Psoas muscle (tissue), 7 donors: ENCODE measurements at regions not wholly inside any gene's neighbourhood (a gene's known extent, or its start where the extent isn't known, plus 50 kb on each side); places are given as distances from the start of the nearest gene placed in this dataset.
"Not testable (repeated sequence)": the region's sequence is repeated elsewhere in the genome, so short reads cannot be mapped to it uniquely, and the experiment has no call there.

Source experiments
- ATAC-seq, 4 donors: fragments of 200-7000 bp; cut with Tn5 transposase; one replicate each; pipeline ENCODE4 v1.9.1; 2020; ENCODE audit warnings: moderate library complexity in 3 of 4, mild to moderate bottlenecking in 2 of 4
- DNase-seq, 2 donors: peaks; one replicate each; pipeline ENCODE4 v3.0.0-alpha.2; 2020
- H3K27ac ChIP-seq: fragments of 200-600 bp; one replicate; pipeline ENCODE4 v1.8.0; 2022
- H3K27me3 ChIP-seq, 3 donors: fragments of 200-600 bp in 1 of 3; one replicate each; pipeline versions ENCODE4 v1.6.1 to v1.8.0; 2013 to 2022; ENCODE audit warnings: low read length in 2 of 3, mild to moderate bottlenecking in 2 of 3, moderate library complexity in 1 of 3; ENCODE audit not compliant: insufficient read depth in 3 of 3
- H3K36me3 ChIP-seq, 2 donors: fragments of 200-600 bp in 1 of 2; one replicate each; pipeline versions ENCODE4 v1.6.1 to v1.8.0; 2013 to 2022; ENCODE audit warnings: low read depth in 1 of 2, mild to moderate bottlenecking in 1 of 2, moderate library complexity in 1 of 2; ENCODE audit not compliant: insufficient read depth in 1 of 2
- H3K4me1 ChIP-seq: fragments of 200-600 bp; one replicate; pipeline ENCODE4 v1.8.0; 2022
- H3K4me3 ChIP-seq: fragments of 200-600 bp; one replicate; pipeline ENCODE4 v1.8.0; 2022; ENCODE audit warnings: mild to moderate bottlenecking
- H3K9me3 ChIP-seq: fragments of 200-600 bp; one replicate; pipeline ENCODE4 v1.8.0; 2022
- CTCF ChIP-seq: fragments of 200-600 bp; IDR thresholded peaks from one replicate; pipeline ENCODE4 v1.8.0; 2022; ENCODE audit warnings: antibody characterized with exemption
- WGBS, 3 donors: extraction: QIAGEN DNeasy Blood & Tissue Kit; methylation state at CpG; one replicate each; pipeline versions ENCODE4 v1.1.6 to v1.1.7; 2013; 5-methylcytosine and 5-hydroxymethylcytosine counted together
- intact Hi-C, 2 donors: fragments of 100-400 bp; cut with DNase I; formaldehyde crosslinking; loops; one replicate each; pipeline versions ENCODE4 v1.11.0 to v1.14.2; 2022
- donor health status: healthy with polysubstance abuse.
- donor health status: DM: no; HTN: no; CAD: no; lungs with moderate emphysema.
- donor health status: Bipolar disorder and iron deficiency.
- donor health status: healthy.
- donor health status: DM: yes; HTN: yes; CAD: no.
- donor health status: DM: no; HTN: no; CAD: no.
- donor health status: DM: yes; HTN: yes; CAD: no.

GRCh38 chr7:136452949-136453348, 415.5 kb upstream of the CHRM2 start:
- Histone ChIP-seq H3K36me3 (no peaks in the 10 kb centered on the region), H3K4me1 (no peaks in the 10 kb centered on the region), H3K27ac (no peak overlapping the region), H3K9me3 (no peaks in the 10 kb centered on the region), H3K27me3 (no peaks in the 10 kb centered on the region), H3K4me3 (no peak overlapping the region)
- no peak for DNase-seq
- no peak for TF ChIP-seq CTCF
- 81 to 90% (median 84%) methylated on average over 3 of the region's 3 CpGs for whole genome bisulfite sequencing, 3 donors
- intact Hi-C loops = no loop called here
- ATAC-seq = no peak

- Histone ChIP-seq H3K36me3 (no peaks in the 10 kb centered on the region), H3K27ac (no peak overlapping the region), H3K4me1 (no peaks in the 10 kb centered on the region), H3K9me3 (no peaks in the 10 kb centered on the region), H3K27me3 (no peaks in the 10 kb centered on the region), H3K4me3 (no peak overlapping the region)
- ATAC-seq (no peak), DNase-seq (no peak)
- intact Hi-C loops = no loop called here
- no peak for TF ChIP-seq CTCF
Observed at GRCh38 chr7:136446751-136447150, 421.7 kb upstream of the CHRM2 start.

GRCh38 chr7:136441835-136442234, 426.6 kb upstream of the CHRM2 start:
- H3K4me3 ChIP-seq = no peak overlapping the region
- H3K36me3 ChIP-seq = no peaks in the 10 kb centered on the region
- intact Hi-C loops = no loop called here
- 72 to 78% (median 77%) methylated on average over 3 of the region's 3 CpGs for WGBS, 3 donors
- H3K9me3 ChIP-seq = no peaks in the 10 kb centered on the region
- H3K4me1 ChIP-seq = no peaks in the 10 kb centered on the region
- no peak for DNase-seq
- no peaks in the 10 kb centered on the region for H3K27me3 ChIP-seq
- no peak for TF ChIP-seq CTCF
- H3K27ac ChIP-seq = no peak overlapping the region
- ATAC-seq = no peak

- H3K36me3 ChIP-seq, DNase-seq, H3K27ac ChIP-seq, H3K4me1 ChIP-seq, H3K4me3 ChIP-seq, H3K9me3 ChIP-seq, ATAC-seq, H3K27me3 ChIP-seq, intact Hi-C loops: not testable (repeated sequence)
- 78 to 86% (median 83%) methylated on average over 3 of the region's 3 CpGs for WGBS, 3 donors
Observed at GRCh38 chr7:136431736-136432135, 436.7 kb upstream of the CHRM2 start.

GRCh38 chr7:136424058-136424457, 444.4 kb upstream of the CHRM2 start:
- H3K9me3 ChIP-seq = no peaks in the 10 kb centered on the region
- ATAC-seq (no peak), DNase-seq (no peak)
- H3K4me3 ChIP-seq = no peak overlapping the region
- no peak for TF ChIP-seq CTCF
- intact Hi-C loops = no loop called here
- no peaks in the 10 kb centered on the region for H3K27me3 ChIP-seq
- no peaks in the 10 kb centered on the region for H3K36me3 ChIP-seq
- no peaks in the 10 kb centered on the region for H3K4me1 ChIP-seq
- H3K27ac ChIP-seq = no peak overlapping the region

- H3K27me3 ChIP-seq, intact Hi-C loops, H3K4me1 ChIP-seq, ATAC-seq, H3K4me3 ChIP-seq, H3K36me3 ChIP-seq, H3K27ac ChIP-seq, DNase-seq, H3K9me3 ChIP-seq: not testable (repeated sequence)
- WGBS, 3 donors = 80 to 86% (median 81%) methylated on average over 1 to 9 of the region's 21 CpGs
Observed at GRCh38 chr7:136419740-136420139, 442.6 kb upstream of the MTPN start.
